HAP-1 (cell line): ENCODE measurements at regions not wholly inside any gene's neighbourhood (a gene's known extent, or its start where the extent isn't known, plus 50 kb on each side); places are given as distances from the start of the nearest gene placed in this dataset.

ENCODE experiments used
- DNase-seq, 2 experiments: peaks; one replicate each; pipeline ENCODE4 v3.0.0-alpha.2; 2016 to 2020; ENCODE audit warnings: low spot score in 2 of 2
- H3K27me3 ChIP-seq: fragments of 250-450 bp; sonication (Bioruptor Pico); 2 replicates; pipeline ENCODE4 v1.5.1; 2020; ENCODE audit warnings: low read depth, mild to moderate bottlenecking, moderate library complexity
- H3K36me3 ChIP-seq: fragments of 250-450 bp; sonication (Bioruptor Pico); replicated peaks from 2 replicates; pipeline ENCODE4 v1.5.1; 2020; ENCODE audit warnings: mild to moderate bottlenecking
- H3K4me1 ChIP-seq: fragments of 250-450 bp; sonication (Bioruptor Pico); 2 replicates; pipeline ENCODE4 v1.5.1; 2020; ENCODE audit warnings: mild to moderate bottlenecking
- H3K4me3 ChIP-seq: fragments of 250-450 bp; sonication (Bioruptor Pico); 2 replicates; pipeline ENCODE4 v1.5.1; 2020; ENCODE audit warnings: mild to moderate bottlenecking, moderate library complexity
- H3K9me3 ChIP-seq: fragments of 250-450 bp; sonication (Bioruptor Pico); 2 replicates; pipeline ENCODE4 v1.5.1; 2020; ENCODE audit warnings: mild to moderate bottlenecking, moderate library complexity
- in situ Hi-C: fragments of 300-500 bp; cut with MboI; formaldehyde crosslinking; loops from 3 replicates; pipeline ENCODE4 v1.14.3; 2020; ENCODE audit warnings: low sequenced_read_pairs, inconsistent platforms, mixed read lengths

DNA sequence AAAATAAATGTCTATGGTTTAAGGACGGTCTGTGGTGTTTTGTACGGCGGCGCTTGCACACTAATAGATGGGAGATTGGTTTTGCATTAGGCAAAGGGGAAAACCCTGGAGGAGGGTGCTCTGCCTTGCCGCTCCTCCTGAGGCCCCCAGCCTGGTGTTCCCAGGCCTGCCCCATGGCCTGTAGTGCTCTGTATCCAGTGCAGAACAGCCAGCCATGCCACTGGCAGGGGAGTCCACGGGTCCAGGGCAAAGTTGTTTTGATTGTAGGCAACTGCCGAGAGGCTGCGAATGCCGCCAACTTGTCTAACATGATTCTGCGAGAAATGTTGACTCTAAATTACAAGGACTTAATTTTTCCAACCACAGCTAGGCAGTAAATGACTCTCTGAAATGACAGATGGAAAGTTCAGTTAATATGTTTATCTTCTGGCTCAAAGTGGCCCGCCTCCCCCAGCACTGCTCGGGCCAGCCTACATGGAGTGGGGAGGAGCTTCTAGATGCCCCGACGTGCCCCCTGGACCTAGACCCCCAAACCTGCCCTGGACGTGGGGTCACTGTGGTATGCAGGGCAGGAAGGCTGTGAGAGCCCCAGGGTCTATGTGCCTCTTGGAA, 104.6 kb upstream of the GDF10 start:
- DNase-seq: no peak
- H3K4me3 ChIP-seq: no peak overlapping the region
- no peaks in the 10 kb centered on the region for H3K27me3 ChIP-seq
- in situ Hi-C loops: no loop called here
- H3K36me3 ChIP-seq: no peaks in the 10 kb centered on the region
- H3K9me3 ChIP-seq: no peaks in the 10 kb centered on the region
- no peaks in the 10 kb centered on the region for H3K4me1 ChIP-seq

DNA sequence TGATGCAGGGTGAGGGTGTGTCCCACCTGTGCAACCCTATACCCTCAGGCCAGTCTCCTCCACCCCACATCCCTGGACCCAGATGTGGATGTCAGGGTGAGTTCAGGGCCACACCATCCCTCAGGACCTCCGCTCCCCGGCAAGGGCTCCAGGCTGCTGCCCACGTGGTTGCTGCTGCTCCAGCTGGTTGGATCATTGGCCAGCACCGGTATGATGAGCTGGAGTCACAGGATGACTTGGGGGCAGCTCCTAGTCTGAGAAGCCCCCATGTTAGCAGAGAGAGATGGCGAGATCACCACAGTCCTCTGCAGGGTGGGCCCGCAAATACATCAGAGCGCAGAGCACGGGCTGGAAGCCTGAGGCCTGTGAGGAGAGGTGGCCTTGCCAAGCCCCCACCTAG, 103.3 kb upstream of the GDF10 start:
- in situ Hi-C loops: no loop called here
- H3K36me3 ChIP-seq: no peaks in the 10 kb centered on the region
- no peak overlapping the region for H3K4me3 ChIP-seq
- no peaks in the 10 kb centered on the region for H3K27me3 ChIP-seq
- H3K4me1 ChIP-seq: no peaks in the 10 kb centered on the region
- H3K9me3 ChIP-seq: no peaks in the 10 kb centered on the region
- DNase-seq: no peak

DNA sequence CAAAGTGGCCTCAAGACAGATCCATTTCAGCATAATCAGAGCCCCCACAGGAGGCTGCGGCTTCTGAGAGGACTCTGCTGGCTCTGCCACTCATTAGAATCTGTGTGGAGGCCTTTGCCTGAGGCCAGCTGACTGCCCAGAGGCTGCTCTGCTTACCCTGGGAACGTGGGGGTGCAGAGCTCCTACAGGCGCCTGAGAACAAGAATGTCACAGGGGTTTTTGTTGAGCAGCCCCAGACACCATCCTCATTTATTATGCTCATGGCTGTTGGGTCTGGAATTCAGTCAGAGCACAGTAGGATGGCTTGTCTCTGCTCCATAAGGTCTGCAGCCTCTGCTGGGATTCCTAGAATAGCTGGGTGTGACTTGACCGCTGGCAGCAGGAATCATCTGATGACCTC, 101.8 kb upstream of the GDF10 start:
- in situ Hi-C loops: no loop called here
- H3K27me3 ChIP-seq: no peaks in the 10 kb centered on the region

DNA sequence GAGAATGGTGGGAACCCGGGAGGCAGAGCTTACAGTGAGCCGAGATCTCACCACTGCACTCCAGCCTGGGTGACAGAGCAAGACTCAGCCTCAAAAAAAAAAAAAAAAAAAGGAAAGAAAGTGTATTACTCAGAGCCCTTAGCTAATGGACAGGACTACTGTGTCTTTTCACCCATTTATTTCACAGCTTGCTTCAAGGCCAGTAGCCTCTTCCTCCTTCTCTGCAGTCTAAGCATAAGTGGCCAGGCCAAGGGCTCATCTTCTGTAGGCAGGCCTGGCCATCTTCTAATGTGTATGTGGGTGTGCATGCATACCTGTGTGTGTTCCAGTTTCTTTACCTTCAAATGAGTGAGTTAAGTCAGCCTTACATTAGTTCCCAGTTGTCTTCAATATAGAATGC, 94.8 kb upstream of the GDF10 start:
- Histone ChIP-seq H3K9me3 (no peaks in the 10 kb centered on the region), H3K4me1 (no peaks in the 10 kb centered on the region), H3K4me3 (no peak overlapping the region), H3K36me3 (no peaks in the 10 kb centered on the region), H3K27me3 (no peaks in the 10 kb centered on the region)
- no peak for DNase-seq
- in situ Hi-C loops: no loop called here

More for the DNA sequence above, 101.8 kb upstream of the GDF10 start:
- no peak for DNase-seq
- no peaks in the 10 kb centered on the region for H3K4me1 ChIP-seq
- H3K36me3 ChIP-seq: no peaks in the 10 kb centered on the region
- no peak overlapping the region for H3K4me3 ChIP-seq
- H3K9me3 ChIP-seq: no peaks in the 10 kb centered on the region

DNA sequence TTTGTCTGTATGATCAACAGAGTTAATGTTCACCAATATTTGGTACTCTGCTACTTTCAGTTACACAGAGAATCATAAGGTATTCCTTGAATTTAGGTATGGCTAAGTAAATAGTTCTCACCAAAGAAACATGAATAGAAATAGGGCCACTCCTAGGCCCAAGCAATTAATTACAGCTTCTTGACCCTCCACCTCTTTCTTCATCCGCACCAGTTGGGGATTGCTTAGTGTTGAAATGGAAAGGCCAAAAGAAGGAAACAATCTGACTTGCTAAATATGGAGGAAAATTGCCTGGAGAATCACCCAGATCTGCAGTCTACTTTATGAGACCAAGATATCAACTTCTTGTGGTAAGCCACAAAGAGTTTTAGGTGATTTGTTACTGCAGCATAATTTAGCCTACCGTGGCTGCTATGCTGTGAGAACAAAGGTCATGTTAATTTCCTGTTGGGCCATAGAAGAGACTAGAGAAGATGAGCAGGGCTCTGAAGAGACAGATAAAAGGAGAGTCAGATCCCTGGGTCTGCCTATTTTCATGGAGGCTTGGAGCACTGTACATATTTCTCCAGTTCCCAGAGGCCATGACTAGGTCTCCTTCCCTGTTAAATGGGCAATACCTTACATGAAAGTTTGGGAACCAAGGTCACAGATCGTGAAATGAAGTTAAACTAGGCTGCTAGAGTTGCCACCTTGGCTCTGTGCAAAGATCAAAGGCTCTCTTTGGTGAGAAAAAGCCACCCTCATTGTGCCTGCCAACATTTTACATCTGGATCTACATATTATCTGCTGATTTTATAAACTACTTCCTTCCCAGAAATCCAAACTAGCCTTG, 93.3 kb upstream of the GDF10 start:
- Histone ChIP-seq H3K36me3 (no peaks in the 10 kb centered on the region), H3K9me3 (no peaks in the 10 kb centered on the region), H3K4me3 (no peak overlapping the region), H3K27me3 (no peaks in the 10 kb centered on the region), H3K4me1 (no peaks in the 10 kb centered on the region)
- DNase-seq: no peak
- in situ Hi-C loops: no loop called here

DNA sequence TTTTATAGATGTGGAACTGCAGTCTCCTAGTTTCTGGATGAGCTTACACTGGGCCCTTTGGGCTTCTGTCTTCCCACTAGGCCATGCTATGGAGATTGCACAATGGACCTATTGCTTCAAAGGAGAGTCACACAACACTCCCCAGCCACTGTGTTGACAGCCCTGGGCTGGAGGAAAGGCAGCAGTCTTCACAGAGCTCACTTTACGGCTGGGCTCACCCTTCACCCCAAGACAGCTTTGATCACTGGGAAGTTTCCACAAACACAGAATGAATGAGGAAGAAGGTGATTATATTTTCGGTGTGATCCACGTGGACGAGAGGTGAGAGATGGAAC, 92.7 kb upstream of the GDF10 start:
- in situ Hi-C loops: no loop called here

DNA sequence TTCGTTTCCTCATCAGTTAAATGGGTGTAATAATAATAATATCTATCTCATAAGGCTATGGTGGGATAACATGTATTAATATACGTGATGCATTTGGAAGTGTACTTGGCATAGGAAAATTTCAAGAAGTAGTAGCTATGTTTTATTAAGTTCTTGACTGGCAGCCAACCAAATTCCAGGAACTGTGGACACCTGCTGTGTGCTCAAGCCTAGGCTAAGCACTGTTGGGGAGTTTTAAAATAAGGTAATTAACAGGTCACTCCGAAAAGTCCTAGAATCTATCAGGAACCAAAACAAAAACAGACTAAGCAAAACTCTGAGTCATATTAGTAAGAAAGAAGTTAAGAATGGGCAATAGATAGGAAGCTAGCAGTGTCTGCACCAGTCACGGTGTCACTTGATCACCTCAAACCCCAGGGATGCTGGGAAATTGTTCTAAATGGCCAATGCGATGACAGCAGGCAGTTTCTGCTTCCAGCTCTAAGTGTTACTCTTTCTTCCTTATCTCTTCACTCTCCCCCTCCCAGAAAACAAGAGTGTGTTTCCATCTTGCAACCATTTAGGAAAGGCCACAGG, 92.0 kb upstream of the GDF10 start:
- in situ Hi-C loops: no loop called here
- no peak overlapping the region for H3K4me3 ChIP-seq
- H3K36me3 ChIP-seq: no peaks in the 10 kb centered on the region
- no peaks in the 10 kb centered on the region for H3K27me3 ChIP-seq
- H3K4me1 ChIP-seq: no peaks in the 10 kb centered on the region
- no peaks in the 10 kb centered on the region for H3K9me3 ChIP-seq
- DNase-seq: no peak

More for the DNA sequence above, 92.7 kb upstream of the GDF10 start:
- H3K4me1 ChIP-seq: no peaks in the 10 kb centered on the region
- H3K36me3 ChIP-seq: no peaks in the 10 kb centered on the region
- no peak for DNase-seq
- no peaks in the 10 kb centered on the region for H3K9me3 ChIP-seq
- H3K4me3 ChIP-seq: no peak overlapping the region
- no peaks in the 10 kb centered on the region for H3K27me3 ChIP-seq

DNA sequence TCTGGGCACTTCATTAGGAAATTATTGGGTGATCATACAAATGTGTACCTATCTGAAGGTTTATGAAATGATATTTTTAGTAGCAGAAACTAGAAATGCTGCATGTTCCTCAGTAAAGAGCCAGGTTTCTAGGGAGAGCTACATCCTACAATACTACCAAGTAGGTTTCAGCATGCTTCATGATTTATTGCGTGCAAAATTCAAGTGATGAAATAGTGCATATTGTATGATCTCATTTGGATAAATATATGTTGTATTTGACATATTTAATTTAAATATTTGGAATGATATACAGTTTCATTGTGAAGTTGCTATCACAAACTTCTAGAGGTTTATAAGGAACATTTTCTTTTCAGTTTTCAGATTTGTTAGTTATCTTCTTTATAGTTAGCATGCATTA, 90.5 kb upstream of the GDF10 start:
- DNase-seq: no peak
- H3K4me3 ChIP-seq: no peak overlapping the region
- H3K27me3 ChIP-seq: no peaks in the 10 kb centered on the region
- H3K9me3 ChIP-seq: no peaks in the 10 kb centered on the region
- in situ Hi-C loops: no loop called here
- no peaks in the 10 kb centered on the region for H3K4me1 ChIP-seq
- no peaks in the 10 kb centered on the region for H3K36me3 ChIP-seq

DNA sequence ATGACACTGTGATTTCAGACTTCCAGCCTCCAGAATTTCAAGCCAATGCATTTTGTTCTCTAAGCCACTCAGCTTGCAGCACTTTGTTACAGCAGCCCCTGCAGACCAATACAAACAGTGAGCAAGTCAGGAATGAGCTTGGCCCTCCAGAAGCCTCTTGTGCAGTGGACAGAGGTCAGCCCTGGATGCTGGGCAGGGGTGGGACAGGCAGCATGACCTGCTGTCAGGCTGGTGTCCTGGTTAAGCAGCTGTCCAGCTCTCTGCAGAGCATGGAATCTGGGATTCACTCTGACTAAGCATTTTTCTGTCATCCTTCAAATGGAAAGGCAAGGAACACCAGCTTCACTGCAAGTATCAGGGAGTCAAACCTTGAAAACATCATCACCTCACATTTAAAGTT, 85.5 kb upstream of the GDF10 start:
- Histone ChIP-seq H3K9me3 (no peaks in the 10 kb centered on the region), H3K27me3 (no peaks in the 10 kb centered on the region), H3K4me3 (no peak overlapping the region), H3K4me1 (no peaks in the 10 kb centered on the region), H3K36me3 (no peaks in the 10 kb centered on the region)
- in situ Hi-C loops: no loop called here
- no peak for DNase-seq

DNA sequence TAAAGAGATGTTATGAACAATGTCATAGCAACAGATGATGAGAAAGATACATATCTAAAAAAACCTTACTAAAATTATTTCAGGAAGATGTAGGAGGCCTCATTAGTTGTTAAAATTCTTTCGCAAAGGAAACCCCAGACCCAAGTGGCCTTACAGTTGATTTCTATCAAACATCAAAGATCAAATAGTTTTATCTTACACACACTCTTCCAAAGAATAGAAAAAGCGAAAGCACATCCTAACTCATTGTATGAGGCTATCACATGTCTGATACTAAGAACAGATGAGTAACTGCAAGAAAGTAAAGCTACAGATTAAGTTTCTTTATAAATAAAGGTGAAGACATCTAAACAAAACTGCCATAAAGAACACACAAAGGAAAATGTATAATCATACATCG, 82.9 kb upstream of the GDF10 start:
- Histone ChIP-seq H3K36me3 (no peaks in the 10 kb centered on the region), H3K4me3 (no peak overlapping the region), H3K27me3 (no peaks in the 10 kb centered on the region), H3K4me1 (no peaks in the 10 kb centered on the region), H3K9me3 (no peaks in the 10 kb centered on the region)
- no peak for DNase-seq
- in situ Hi-C loops: no loop called here

DNA sequence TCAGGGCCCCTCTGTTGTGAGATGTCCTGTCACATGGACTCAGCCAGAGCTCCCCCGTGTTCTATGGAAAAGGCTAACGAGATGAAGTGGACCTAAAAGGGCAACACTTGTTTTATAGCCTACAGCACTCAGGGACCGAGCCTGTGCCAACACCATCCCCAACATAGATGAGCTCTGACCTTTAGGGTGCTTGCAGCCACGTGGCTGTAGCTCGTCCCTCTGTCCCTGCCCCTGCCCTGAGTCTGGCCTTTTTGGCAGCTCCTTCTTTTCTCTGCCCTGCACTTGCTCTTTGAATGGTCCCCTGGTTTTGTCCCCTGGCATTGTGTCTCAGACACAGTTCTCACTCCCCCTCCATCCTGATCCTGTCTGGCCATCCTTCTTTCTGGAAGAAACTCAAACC, 81.2 kb upstream of the GDF10 start:
- Histone ChIP-seq H3K4me3 (no peak overlapping the region), H3K9me3 (no peaks in the 10 kb centered on the region), H3K4me1 (no peaks in the 10 kb centered on the region), H3K27me3 (no peaks in the 10 kb centered on the region), H3K36me3 (no peaks in the 10 kb centered on the region)
- no peak for DNase-seq
- in situ Hi-C loops: no loop called here

DNA sequence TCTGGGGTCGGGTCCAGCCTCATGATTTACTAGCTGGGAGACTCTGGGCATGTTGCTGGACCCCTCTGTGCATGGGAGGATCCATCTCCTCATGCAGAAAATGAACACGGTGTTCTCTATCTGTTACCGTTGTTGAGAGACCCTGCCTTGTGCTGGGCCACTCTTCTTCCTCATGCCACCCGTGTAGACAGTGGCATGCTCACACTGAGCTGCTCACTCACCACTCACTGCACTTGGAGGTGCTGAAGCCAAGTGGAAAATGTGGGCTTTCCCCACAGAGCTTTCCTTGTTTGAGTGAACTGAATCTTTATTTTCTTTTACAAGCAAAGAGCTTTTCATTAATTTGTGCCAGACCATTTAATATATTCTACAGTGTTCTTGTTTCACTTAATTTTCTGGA, 77.5 kb upstream of the GDF10 start:
- no peak for DNase-seq
- no peaks in the 10 kb centered on the region for H3K4me1 ChIP-seq
- H3K36me3 ChIP-seq: no peaks in the 10 kb centered on the region
- H3K27me3 ChIP-seq: no peaks in the 10 kb centered on the region
- in situ Hi-C loops: no loop called here
- H3K4me3 ChIP-seq: no peak overlapping the region
- H3K9me3 ChIP-seq: no peaks in the 10 kb centered on the region

DNA sequence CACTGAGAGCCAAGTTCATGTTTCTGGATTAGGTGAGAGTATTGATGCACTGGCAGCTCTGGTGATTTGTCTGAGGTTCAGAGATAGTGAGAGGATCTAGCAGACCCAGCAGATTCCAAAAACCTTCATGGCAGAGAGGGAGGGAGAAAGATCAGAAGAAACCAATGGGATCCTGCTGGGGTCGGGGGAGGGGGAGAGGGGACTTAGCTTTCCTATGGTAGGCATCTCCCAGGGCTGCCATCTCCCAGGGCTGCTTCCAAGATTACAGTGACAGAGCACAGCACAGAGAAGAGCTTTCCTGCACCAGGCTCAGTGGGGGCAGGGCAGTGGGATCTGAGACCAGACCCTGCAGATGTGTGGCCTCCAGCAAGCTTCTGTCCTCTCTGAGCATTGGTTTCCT, 76.8 kb upstream of the GDF10 start:
- no peaks in the 10 kb centered on the region for H3K36me3 ChIP-seq
- in situ Hi-C loops: no loop called here
- H3K4me3 ChIP-seq: no peak overlapping the region
- no peaks in the 10 kb centered on the region for H3K9me3 ChIP-seq
- no peaks in the 10 kb centered on the region for H3K27me3 ChIP-seq
- no peaks in the 10 kb centered on the region for H3K4me1 ChIP-seq
- DNase-seq: no peak

DNA sequence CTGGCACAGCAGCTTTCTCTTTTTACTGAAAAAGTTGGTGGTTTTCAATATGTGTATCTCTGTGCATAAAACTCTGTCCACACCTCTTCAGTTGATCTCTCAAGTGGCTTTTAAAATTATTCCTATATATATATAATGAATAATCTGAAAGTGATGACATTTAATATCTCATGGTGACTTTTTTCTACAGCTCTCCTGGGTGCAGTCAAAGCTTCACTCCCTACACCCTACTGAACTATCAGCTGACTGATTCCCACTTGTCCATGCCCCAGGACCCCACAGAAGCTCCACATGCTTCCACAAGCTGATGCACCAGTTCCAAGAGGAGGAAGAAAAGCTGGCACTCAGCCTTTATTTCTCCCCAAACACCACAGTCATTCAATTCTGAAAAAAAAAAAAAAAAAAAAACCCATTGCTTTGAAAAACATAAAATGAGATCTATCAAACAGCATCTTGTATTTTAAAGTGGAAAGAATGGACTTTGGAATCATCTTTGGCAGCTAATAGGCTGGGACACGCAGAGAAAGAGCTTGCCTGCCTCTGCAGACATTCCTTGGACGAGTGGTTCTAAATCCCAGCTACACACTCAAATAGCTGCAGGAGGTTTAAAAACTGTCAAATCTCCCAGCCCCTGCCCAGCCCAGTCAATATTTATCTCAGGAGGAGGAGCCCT, 75.3 kb upstream of the GDF10 start:
- in situ Hi-C loops: no loop called here
- Histone ChIP-seq H3K4me1 (no peaks in the 10 kb centered on the region), H3K36me3 (no peaks in the 10 kb centered on the region), H3K9me3 (no peaks in the 10 kb centered on the region), H3K4me3 (no peak overlapping the region), H3K27me3 (no peaks in the 10 kb centered on the region)
- no peak for DNase-seq
